Stomach (tissue), 8 donors: ENCODE measurements at regions not wholly inside any gene's neighbourhood (a gene's known extent, or its start where the extent isn't known, plus 50 kb on each side); places are given as distances from the start of the nearest gene placed in this dataset.

ENCODE experiments used
- DNase-seq, 2 donors: peaks; one replicate each; pipeline versions ENCODE4 v3.0.0 to v3.0.0-alpha.2; 2013 to 2019
- H3K27ac ChIP-seq, 5 donors: fragments of 200-600 bp in 4 of 5; sonication (generic) in 4 of 5; one replicate each; pipeline ENCODE4 v1.5.1; 2013 to 2019; ENCODE audit warnings: mild to moderate bottlenecking in 1 of 5, moderate library complexity in 1 of 5
- H3K27me3 ChIP-seq, 3 donors: fragments of 200-600 bp; sonication (generic); one replicate each; pipeline ENCODE4 v1.5.1; 2017 to 2019; ENCODE audit warnings: mixed run types in 1 of 3
- H3K36me3 ChIP-seq, 4 donors: fragments of 200-600 bp; sonication (generic); 1 replicate in 3 of 4; 2 replicates in 1 of 4; pipeline ENCODE4 v1.5.1; 2016 to 2019
- H3K4me1 ChIP-seq, 4 donors: fragments of 200-600 bp; sonication (generic); one replicate each; pipeline ENCODE4 v1.5.1; 2016 to 2019
- H3K4me3 ChIP-seq, 4 donors: fragments of 200-600 bp; sonication (generic) in 3 of 4; one replicate each; pipeline ENCODE4 v1.5.1; 2016 to 2019; ENCODE audit warnings: mild to moderate bottlenecking in 1 of 4
- H3K9me3 ChIP-seq, 4 donors: fragments of 200-600 bp; sonication (generic); one replicate each; pipeline ENCODE4 v1.5.1; 2016 to 2019
- CTCF ChIP-seq, 7 experiments: fragments of 450-650 bp in 4 of 7; fragments of 200-600 bp in 3 of 7; sonication (generic) in 3 of 7; IDR thresholded peaks; one replicate each; pipeline ENCODE4 v1.5.1; 2016 to 2019; ENCODE audit warnings: antibody characterized with exemption in 7 of 7, control low read depth in 2 of 7, mild to moderate bottlenecking in 1 of 7
- EP300 ChIP-seq: sonication (generic); formaldehyde crosslinking; IDR thresholded peaks from one replicate; pipeline ENCODE4 v1.6.1; 2017; ENCODE audit warnings: antibody characterized with exemption
- POLR2A ChIP-seq, 4 donors: fragments of 450-650 bp; IDR thresholded peaks; one replicate each; pipeline ENCODE4 v1.6.1; 2016; ENCODE audit warnings: antibody characterized with exemption in 4 of 4, control low read depth in 2 of 4, mild to moderate bottlenecking in 1 of 4, moderate library complexity in 1 of 4
- POLR2AphosphoS5 ChIP-seq, 3 donors: sonication (generic); formaldehyde crosslinking; IDR thresholded peaks; one replicate each; pipeline ENCODE4 v1.6.1; 2016; ENCODE audit warnings: antibody characterized with exemption in 3 of 3
- WGBS, 5 donors: extraction: QIAGEN DNeasy Blood & Tissue Kit in 3 of 5; methylation state at CpG; one replicate each; pipeline versions ENCODE4 v1.1.5 to v1.1.7; 2013 to 2018; 5-methylcytosine and 5-hydroxymethylcytosine counted together
- intact Hi-C: fragments of 100-400 bp; cut with DNase I; formaldehyde crosslinking; loops from one replicate; pipeline ENCODE4 v1.15.1; 2023; ENCODE audit warnings: low total_unique reads
- donor health status: healthy with polysubstance abuse.
- donor health status: Bipolar disorder and iron deficiency.
- donor health status: healthy.

GRCh38 chr16:54538276-54538675 is 251.7 kb upstream of the IRX3 start:
- no peak overlapping the region for H3K4me3 ChIP-seq
- H3K27me3 ChIP-seq, result peaks cover 0 to 7% (median 0%) of the 10 kb centered on the region in 3 donors
- TF ChIP-seq EP300 (no peak), POLR2AphosphoS5 (IDR thresholded peaks at IDR 0.05) (no peak), CTCF (IDR thresholded peaks at IDR 0.05) (no peak), POLR2A (IDR thresholded peaks at IDR 0.05) (no peak)
- H3K36me3 ChIP-seq, result no peaks in the 10 kb centered on the region
- H3K9me3 ChIP-seq, result peaks cover 0 to under 1% (median 0%) of the 10 kb centered on the region in 4 donors
- no peak overlapping the region for H3K27ac ChIP-seq
- peaks cover 0 to 7% (median 0%) of the 10 kb centered on the region in 4 donors for H3K4me1 ChIP-seq
- 43 to 57% (median 54%) methylated on average over 3 of the region's 3 CpGs for WGBS, 5 donors
- intact Hi-C loops, result no loop called here
- no peak for DNase-seq

- TF ChIP-seq POLR2AphosphoS5 (IDR thresholded peaks at IDR 0.05) (no peak), EP300 (no peak), POLR2A (IDR thresholded peaks at IDR 0.05) (no peak), CTCF (IDR thresholded peaks at IDR 0.05) (no peak)
- peaks cover 0 to 10% (median 10%) of the 10 kb centered on the region in 4 donors for H3K9me3 ChIP-seq
- 86 to 99% (median 95%) methylated on average over 4 of the region's 4 CpGs for WGBS, 5 donors
- no peaks in the 10 kb centered on the region for H3K36me3 ChIP-seq
- intact Hi-C loops, result no loop called here
- no peak overlapping the region for H3K27ac ChIP-seq
- no peak for DNase-seq
- no peak overlapping the region for H3K4me3 ChIP-seq
- H3K4me1 ChIP-seq, result no peaks in the 10 kb centered on the region
- H3K27me3 ChIP-seq, result no peaks in the 10 kb centered on the region
Observed at GRCh38 chr16:54533856-54534490, 247.4 kb upstream of the IRX3 start.

- 60 to 76% (median 74%) methylated on average over 1 of the region's 1 CpG for WGBS, 5 donors
- H3K27me3 ChIP-seq, result no peaks in the 10 kb centered on the region
- intact Hi-C loops, result no loop called here
- no peaks in the 10 kb centered on the region for H3K36me3 ChIP-seq
- TF ChIP-seq POLR2AphosphoS5 (IDR thresholded peaks at IDR 0.05) (no peak), EP300 (no peak), CTCF (IDR thresholded peaks at IDR 0.05) (no peak), POLR2A (IDR thresholded peaks at IDR 0.05) (no peak)
- H3K27ac ChIP-seq, result no peak overlapping the region
- H3K9me3 ChIP-seq, result peaks cover 4 to 19% (median 10%) of the 10 kb centered on the region in 4 donors
- DNase-seq, result no peak
- H3K4me3 ChIP-seq, result no peak overlapping the region
- H3K4me1 ChIP-seq, result no peaks in the 10 kb centered on the region
Observed at GRCh38 chr16:54526916-54527315, 240.3 kb upstream of the IRX3 start.

GRCh38 chr16:54526087-54526486 is 239.5 kb upstream of the IRX3 start:
- H3K9me3 ChIP-seq, result peaks cover 4 to 19% (median 10%) of the 10 kb centered on the region in 4 donors
- no peak overlapping the region for H3K27ac ChIP-seq
- WGBS, 5 donors, result 80 to 95% (median 87%) methylated on average over 1 of the region's 1 CpG
- H3K27me3 ChIP-seq, result no peaks in the 10 kb centered on the region
- DNase-seq, result no peak
- H3K36me3 ChIP-seq, result no peaks in the 10 kb centered on the region
- no peak for TF ChIP-seq EP300
- no peak for TF ChIP-seq CTCF (IDR thresholded peaks at IDR 0.05)
- no peak for TF ChIP-seq POLR2AphosphoS5 (IDR thresholded peaks at IDR 0.05)
- no peak for TF ChIP-seq POLR2A (IDR thresholded peaks at IDR 0.05)
- intact Hi-C loops, result no loop called here
- H3K4me3 ChIP-seq, result no peak overlapping the region
- no peaks in the 10 kb centered on the region for H3K4me1 ChIP-seq
